ENCODE measurements at regions not wholly inside any gene's neighbourhood (a gene's known extent, or its start where the extent isn't known, plus 50 kb on each side); places are given as distances from the start of the nearest gene placed in this dataset.

DNA sequence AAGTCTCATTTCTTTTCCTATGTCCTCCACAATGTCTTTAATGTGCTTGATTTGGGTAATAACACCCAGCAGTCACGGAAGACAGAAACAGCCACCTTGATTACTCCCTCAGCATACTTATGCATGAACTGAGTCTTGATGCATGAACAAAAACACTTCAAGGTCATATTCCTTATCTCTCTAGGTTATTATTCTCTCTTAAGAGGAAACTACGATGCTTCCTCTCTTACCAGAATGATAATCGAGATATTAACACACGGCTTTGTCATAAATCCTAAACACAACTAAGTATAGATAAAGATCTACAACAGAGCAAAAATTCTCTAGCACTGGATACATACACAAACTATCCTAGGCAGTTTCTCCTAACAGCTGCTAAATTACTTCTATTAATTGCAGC lies 583.5 kb upstream of the ATP2B1 start:
- Histone ChIP-seq H3K27ac (ENCODE audit: low read depth in 1 of 2, low read length in 1 of 2) (no peak overlapping the region), H3K36me3 (ENCODE audit: control insufficient read depth in 4 of 4, insufficient read depth in 4 of 4, low read length in 4 of 4) (no peaks in the 10 kb centered on the region), H3K27me3 (ENCODE audit: control insufficient read depth in 3 of 3, insufficient read depth in 3 of 3, low read length in 2 of 3) (no peaks in the 10 kb centered on the region), H3K9ac (ENCODE audit: insufficient read depth in 1 of 2, low read length in 2 of 2) (no peak overlapping the region), H3K4me3 (no peak overlapping the region), H3K9me3 (ENCODE audit: control insufficient read depth in 4 of 4, insufficient read depth in 3 of 4, low read length in 3 of 4) (peaks cover 0 to 2% (median 0%) of the 10 kb centered on the region in 4 donors), H3K4me1 (ENCODE audit: control insufficient read depth in 5 of 5, insufficient read depth in 5 of 5, low read length in 5 of 5) (peaks cover 0 to 17% (median 4%) of the 10 kb centered on the region in 5 donors)
- ATAC-seq (ENCODE audit: insufficient read depth, low FRiP score): no peak
- peak in 2 of 3 donors; percentile 34 to 44 for DNase-seq
- WGBS, 2 donors: 23 to 31% methylated on average over 4 of the region's 4 CpGs
- TF ChIP-seq CTCF (IDR thresholded peaks at IDR 0.05; ENCODE audit: control extremely low read depth, extremely low read depth): no peak

DNA sequence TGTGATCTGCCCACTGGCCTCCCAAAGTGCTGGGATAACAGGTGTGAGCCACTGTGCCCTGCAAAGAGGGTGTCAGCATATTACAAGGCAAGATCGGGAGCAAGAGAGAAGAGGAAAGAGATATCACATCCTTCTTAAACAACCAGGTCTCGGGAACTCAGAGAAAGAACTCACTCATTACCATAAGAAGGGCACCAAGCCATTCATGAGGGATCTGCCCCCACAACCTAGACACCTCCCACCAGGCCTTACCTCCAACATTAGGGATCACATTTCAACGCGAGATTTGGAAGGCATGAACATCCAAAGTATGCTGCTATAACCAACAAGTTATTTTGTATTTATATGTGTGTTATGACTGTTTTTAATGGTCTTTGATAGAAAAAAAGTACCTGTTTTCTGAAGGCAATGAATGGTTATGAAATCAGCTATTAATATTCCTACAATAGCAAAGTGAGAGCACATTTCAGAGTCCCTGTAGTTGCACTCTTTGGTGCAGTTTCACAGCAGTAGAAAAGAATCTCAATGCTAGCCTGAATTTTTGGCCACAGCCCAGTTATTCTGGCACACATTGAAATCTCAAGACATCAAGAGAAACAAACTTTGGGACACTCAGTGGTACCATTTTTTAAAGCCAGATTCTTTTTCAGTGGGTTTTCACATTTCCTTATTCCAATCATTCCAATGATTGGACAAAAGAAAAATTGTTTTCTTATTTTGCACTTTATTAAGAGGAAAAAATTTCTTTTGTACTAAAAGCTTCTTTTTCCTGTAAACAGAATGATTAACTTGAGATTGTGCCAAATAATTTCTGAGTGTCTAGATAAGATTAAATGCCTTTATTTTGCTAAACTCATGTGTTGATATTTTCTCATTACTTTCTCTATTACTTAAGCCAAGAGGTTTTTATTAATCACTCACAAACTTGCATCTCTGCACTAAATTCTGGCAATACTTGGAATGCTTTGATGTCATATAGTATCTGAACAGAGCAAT lies 582.6 kb upstream of the ATP2B1 start:
- H3K36me3 ChIP-seq (ENCODE audit: control insufficient read depth in 4 of 4, insufficient read depth in 4 of 4, low read length in 4 of 4): no peaks in the 10 kb centered on the region
- 84 to 90% methylated on average over 4 of the region's 4 CpGs for WGBS, 2 donors
- peaks cover 0 to 2% (median 0%) of the 10 kb centered on the region in 4 donors for H3K9me3 ChIP-seq (ENCODE audit: control insufficient read depth in 4 of 4, insufficient read depth in 3 of 4, low read length in 3 of 4)
- ATAC-seq (ENCODE audit: insufficient read depth, low FRiP score): no peak
- no peak for TF ChIP-seq CTCF (IDR thresholded peaks at IDR 0.05; ENCODE audit: control extremely low read depth, extremely low read depth)
- H3K27ac ChIP-seq (ENCODE audit: low read depth in 1 of 2, low read length in 1 of 2): no peak overlapping the region
- peak; percentile 56 to 89 (median 85) for DNase-seq
- no peak overlapping the region for H3K4me3 ChIP-seq
- no peak overlapping the region for H3K9ac ChIP-seq (ENCODE audit: insufficient read depth in 1 of 2, low read length in 2 of 2)
- H3K4me1 ChIP-seq (ENCODE audit: control insufficient read depth in 5 of 5, insufficient read depth in 5 of 5, low read length in 5 of 5): peaks cover 0 to 17% (median 4%) of the 10 kb centered on the region in 5 donors
- H3K27me3 ChIP-seq (ENCODE audit: control insufficient read depth in 3 of 3, insufficient read depth in 3 of 3, low read length in 2 of 3): no peaks in the 10 kb centered on the region

DNA sequence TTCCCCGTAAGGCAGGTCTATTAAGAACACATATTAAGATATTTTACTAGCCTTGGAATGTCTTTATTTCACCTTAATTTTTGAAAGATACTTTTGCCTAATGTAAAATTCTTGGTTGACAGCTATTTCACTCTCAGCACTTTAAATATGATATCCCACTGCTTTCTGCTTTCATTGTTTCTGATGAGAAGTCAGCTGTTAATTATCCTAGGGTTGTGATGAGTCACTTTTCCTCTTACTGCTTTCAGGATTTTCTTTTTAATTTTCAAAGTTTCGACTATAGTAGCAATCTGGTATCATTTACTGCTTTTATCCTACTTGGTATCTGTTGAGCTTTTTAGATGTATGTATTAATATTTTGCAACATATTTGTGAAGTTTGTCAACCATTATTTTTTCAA lies 578.9 kb upstream of the ATP2B1 start:
- 96 to 97% methylated on average over 2 of the region's 2 CpGs for WGBS, 2 donors
- ATAC-seq (ENCODE audit: insufficient read depth, low FRiP score): no peak

More for the DNA sequence above, 578.9 kb upstream of the ATP2B1 start:
- Histone ChIP-seq H3K9me3 (ENCODE audit: control insufficient read depth in 4 of 4, insufficient read depth in 3 of 4, low read length in 3 of 4) (peaks cover 0 to 2% (median 0%) of the 10 kb centered on the region in 4 donors), H3K36me3 (ENCODE audit: control insufficient read depth in 4 of 4, insufficient read depth in 4 of 4, low read length in 4 of 4) (no peaks in the 10 kb centered on the region), H3K27me3 (ENCODE audit: control insufficient read depth in 3 of 3, insufficient read depth in 3 of 3, low read length in 2 of 3) (no peaks in the 10 kb centered on the region), H3K4me3 (no peak overlapping the region), H3K27ac (ENCODE audit: low read depth in 1 of 2, low read length in 1 of 2) (no peak overlapping the region), H3K9ac (ENCODE audit: insufficient read depth in 1 of 2, low read length in 2 of 2) (no peak overlapping the region), H3K4me1 (ENCODE audit: control insufficient read depth in 5 of 5, insufficient read depth in 5 of 5, low read length in 5 of 5) (peaks cover 0 to 16% (median 2%) of the 10 kb centered on the region in 5 donors)
- TF ChIP-seq CTCF (IDR thresholded peaks at IDR 0.05; ENCODE audit: control extremely low read depth, extremely low read depth): no peak
- DNase-seq: no peak

Data from lung (tissue), 11 donors.